Transverse colon (tissue), 4 donors: ENCODE measurements at regions not wholly inside any gene's neighbourhood (a gene's known extent, or its start where the extent isn't known, plus 50 kb on each side); places are given as distances from the start of the nearest gene placed in this dataset.

Source experiments
- POLR2A ChIP-seq: fragments of 450-650 bp; IDR thresholded peaks from one replicate; pipeline ENCODE4 v1.6.1; 2016; ENCODE audit warnings: antibody characterized with exemption, mild to moderate bottlenecking, moderate library complexity
- POLR2AphosphoS5 ChIP-seq, 3 donors: sonication (generic); formaldehyde crosslinking; IDR thresholded peaks; one replicate each; pipeline ENCODE4 v1.6.1; 2016; ENCODE audit warnings: antibody characterized with exemption in 3 of 3
- TF ChIP-seq, protein P1 (sequence below), 5 experiments: fragments of 200-600 bp in 3 of 5; fragments of 450-650 bp in 2 of 5; sonication (generic) in 3 of 5; IDR thresholded peaks; 1 replicate in 2 of 5; 2 replicates in 3 of 5; pipeline ENCODE4 v1.5.1; 2016 to 2017; ENCODE audit warnings: antibody characterized with exemption in 5 of 5, inconsistent platforms in 3 of 5, mild to moderate bottlenecking in 2 of 5, moderate library complexity in 1 of 5

GRCh38 chr19:28297586-28298157, 915.3 kb downstream of the UQCRFS1 start:
- TF ChIP-seq, protein P1, sequence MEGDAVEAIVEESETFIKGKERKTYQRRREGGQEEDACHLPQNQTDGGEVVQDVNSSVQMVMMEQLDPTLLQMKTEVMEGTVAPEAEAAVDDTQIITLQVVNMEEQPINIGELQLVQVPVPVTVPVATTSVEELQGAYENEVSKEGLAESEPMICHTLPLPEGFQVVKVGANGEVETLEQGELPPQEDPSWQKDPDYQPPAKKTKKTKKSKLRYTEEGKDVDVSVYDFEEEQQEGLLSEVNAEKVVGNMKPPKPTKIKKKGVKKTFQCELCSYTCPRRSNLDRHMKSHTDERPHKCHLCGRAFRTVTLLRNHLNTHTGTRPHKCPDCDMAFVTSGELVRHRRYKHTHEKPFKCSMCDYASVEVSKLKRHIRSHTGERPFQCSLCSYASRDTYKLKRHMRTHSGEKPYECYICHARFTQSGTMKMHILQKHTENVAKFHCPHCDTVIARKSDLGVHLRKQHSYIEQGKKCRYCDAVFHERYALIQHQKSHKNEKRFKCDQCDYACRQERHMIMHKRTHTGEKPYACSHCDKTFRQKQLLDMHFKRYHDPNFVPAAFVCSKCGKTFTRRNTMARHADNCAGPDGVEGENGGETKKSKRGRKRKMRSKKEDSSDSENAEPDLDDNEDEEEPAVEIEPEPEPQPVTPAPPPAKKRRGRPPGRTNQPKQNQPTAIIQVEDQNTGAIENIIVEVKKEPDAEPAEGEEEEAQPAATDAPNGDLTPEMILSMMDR (IDR thresholded peaks at IDR 0.05) = no peak
- TF ChIP-seq POLR2A = no peak
- no peak for TF ChIP-seq POLR2AphosphoS5 (IDR thresholded peaks at IDR 0.05)
